HG03460 (cell line): ENCODE measurements at regions not wholly inside any gene's neighbourhood (a gene's known extent, or its start where the extent isn't known, plus 50 kb on each side); places are given as distances from the start of the nearest gene placed in this dataset.

ENCODE experiments used
- ATAC-seq: cut with Tn5 transposase; IDR thresholded peaks from one replicate; pipeline ENCODE4 v1.9.1; 2021; ENCODE audit not compliant: unreplicated experiment

GRCh38 chr10:123450956-123451605, 215.1 kb upstream of the GPR26 start:
- ATAC-seq, result no peak

DNA sequence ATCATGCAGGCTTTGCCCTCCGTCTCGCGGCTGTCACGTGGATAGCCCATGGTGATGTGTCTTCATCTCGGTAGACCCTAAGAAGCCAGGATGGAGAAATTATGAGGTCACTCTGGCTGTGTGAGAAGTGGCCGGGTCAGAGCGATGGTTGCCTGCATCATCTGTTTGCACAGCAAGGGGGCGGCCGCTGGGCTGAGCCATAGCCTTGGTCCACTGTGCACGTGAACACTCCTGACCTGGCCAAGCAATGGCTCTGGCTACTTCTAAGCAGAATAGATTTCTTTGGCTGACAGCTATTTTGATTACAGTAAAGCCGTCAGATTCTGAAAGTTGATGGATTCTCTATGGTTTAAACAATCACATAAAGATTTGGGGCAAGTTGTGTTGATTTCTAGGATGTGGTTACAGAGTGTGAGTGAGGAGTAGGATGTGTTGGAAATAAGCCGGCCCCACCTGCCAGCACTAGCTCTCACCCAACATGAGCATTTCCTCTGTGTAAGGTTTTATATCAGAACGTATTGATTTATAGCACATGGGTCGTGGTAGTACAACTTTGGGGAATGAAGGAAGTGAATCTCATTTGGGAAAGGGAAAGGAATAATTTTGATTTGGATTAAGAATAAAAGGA, 214.4 kb upstream of the GPR26 start:
- no peak for ATAC-seq

- ATAC-seq, result no peak
Measured at GRCh38 chr10:123454987-123455386, 211.2 kb upstream of the GPR26 start.

- no peak for ATAC-seq
Measured at GRCh38 chr10:123455861-123456260, 210.3 kb upstream of the GPR26 start.

- no peak for ATAC-seq
Measured at GRCh38 chr10:123458933-123459332, 207.2 kb upstream of the GPR26 start.

DNA sequence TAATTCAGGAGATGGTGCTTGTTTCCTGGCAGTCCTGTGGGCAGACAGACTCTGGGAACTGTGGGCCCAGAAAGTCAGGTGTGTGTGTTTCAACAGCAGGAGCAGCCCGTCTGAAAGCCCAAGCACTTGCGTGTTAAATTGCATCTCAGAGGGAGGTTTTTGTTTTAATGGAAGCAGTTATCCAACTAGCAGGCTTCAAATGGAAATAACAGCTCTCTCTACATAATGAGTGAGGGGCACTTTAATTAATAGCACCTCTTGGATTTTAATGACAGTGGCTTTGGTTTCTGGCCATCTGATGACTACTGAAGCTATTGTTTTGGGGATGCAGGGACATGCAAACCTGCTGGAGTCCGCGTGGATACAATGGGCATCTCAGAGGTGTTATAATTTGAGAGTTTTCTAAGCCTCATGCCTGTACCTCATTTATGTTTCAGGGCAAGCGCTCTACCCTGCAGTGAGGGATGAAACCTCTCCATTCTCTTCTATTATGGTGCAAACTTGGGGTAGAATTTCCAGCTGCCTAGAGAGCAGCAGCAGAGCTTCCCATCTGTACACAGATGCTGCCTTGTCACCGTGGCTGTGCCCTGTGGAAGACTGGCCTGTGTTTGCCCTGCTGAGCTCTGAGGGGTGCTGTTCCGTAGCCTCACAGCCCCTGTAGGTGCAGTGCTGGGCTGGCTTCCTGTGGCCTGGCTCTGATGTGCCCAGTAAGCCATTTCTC, 206.6 kb upstream of the GPR26 start:
- no peak for ATAC-seq

DNA sequence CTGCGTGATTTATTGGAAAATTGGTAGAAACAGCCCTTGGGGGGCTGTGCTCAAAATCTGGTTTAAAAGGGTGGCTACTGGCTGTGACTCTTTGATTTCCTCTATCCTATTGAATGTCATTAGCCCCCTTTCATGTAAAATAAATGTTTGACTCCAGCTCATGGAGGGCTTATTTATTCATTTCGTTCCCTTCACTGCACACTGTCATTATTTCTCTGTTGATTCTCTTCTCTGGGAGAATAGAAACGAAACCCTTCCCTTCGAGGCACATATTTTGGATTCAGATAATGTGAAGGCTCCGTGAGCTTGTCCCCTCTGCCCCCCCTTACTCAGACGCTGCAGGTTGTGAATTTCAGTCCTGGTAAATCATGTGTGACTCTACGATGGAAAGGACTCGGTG, 203.9 kb upstream of the GPR26 start:
- no peak for ATAC-seq

DNA sequence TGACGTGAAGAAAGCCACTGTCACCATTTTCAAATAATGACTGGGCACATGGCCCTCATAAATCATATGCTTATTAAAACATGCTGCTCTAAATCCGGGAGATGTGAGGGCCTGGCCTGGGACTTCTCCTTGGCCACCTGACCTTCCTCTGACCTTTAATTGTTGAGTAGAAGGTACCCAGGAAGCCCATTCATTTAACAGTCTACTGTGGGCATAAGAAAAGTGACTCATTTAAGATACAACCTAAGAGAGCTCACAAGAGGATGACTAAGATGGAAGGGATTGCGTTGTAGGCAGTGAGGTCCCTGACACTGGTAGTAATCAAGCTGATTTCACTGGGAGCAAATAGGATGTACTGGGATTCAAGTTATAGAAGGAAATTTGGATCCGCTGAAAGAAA, 203.4 kb upstream of the GPR26 start:
- no peak for ATAC-seq

- ATAC-seq, result no peak
Measured at GRCh38 chr10:123463181-123463580, 203.0 kb upstream of the GPR26 start.

- ATAC-seq, result no peak
Measured at GRCh38 chr10:123463698-123464097, 202.5 kb upstream of the GPR26 start.

- ATAC-seq, result no peak
Measured at GRCh38 chr10:123464430-123465323, 201.5 kb upstream of the GPR26 start.

DNA sequence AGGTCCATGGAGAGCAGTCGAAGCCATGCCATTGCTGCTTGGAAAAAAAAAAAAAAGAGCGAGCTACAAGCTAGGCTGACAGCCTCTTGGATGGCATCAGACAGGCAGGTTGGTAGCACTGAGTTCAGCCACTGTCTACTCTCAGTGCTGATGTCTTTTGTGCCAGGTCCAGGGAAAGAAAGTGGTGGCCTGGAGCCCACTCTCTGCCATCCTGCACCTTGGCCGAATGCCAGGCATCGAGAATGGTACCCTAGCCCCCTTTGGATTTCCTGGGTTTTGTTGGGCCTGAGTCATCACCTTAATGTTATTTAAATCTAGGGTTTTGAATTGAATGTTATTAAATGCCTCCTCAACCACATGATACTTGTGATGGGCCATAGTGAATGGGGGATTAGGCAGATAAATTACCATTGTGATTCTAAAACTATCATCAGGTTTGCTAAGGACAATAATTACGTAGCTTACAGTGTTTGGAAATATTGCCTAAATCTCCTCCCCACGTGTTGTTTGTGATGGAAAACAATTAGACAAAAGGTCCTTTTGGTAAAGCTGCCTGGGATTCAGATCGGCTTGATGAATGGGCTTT, 195.7 kb upstream of the GPR26 start:
- ATAC-seq, result no peak

- no peak for ATAC-seq
Measured at GRCh38 chr10:123471811-123472210, 194.3 kb upstream of the GPR26 start.

- no peak for ATAC-seq
Measured at GRCh38 chr10:123472606-123473005, 193.5 kb upstream of the GPR26 start.

- ATAC-seq, result no peak
Measured at GRCh38 chr10:123474700-123475099, 191.5 kb upstream of the GPR26 start.

DNA sequence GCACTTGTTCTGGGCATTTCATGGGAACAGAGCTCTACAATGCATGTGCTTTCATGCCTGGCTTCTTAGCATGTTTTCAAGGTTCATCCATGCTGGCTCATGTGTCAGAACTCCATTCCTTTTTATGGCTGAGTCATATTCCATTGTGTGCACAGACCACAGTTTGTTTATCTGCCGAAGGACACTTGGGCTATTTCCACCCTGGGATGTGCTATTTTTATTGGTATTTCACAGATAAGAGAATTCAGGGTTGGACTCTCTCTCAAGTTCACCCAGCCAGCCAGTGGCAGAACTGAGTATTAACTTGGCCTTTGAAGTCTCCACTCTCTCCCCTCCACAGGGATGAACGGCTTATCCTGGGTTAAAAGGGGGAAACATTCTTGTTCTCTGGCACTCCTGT, 190.7 kb upstream of the GPR26 start:
- no peak for ATAC-seq

DNA sequence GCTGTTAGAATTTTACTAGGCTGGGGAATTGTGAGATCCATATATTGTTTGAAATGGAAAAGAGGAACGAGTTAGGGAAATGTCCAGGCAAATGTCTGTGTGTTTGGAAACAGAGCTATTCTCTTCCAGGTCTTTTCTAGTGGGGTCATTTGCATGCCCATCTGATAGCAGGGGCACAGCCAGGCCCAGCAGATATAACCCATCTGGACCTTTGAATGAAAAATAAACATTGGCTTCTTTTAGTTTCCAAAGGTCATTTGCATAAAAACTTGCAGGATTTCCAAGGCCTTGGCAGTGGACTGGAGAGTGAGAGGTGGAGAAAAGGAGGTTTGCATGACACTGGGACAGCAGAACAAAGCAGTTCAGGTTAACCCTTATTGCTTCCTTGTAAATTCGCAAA, 188.0 kb upstream of the GPR26 start:
- no peak for ATAC-seq

DNA sequence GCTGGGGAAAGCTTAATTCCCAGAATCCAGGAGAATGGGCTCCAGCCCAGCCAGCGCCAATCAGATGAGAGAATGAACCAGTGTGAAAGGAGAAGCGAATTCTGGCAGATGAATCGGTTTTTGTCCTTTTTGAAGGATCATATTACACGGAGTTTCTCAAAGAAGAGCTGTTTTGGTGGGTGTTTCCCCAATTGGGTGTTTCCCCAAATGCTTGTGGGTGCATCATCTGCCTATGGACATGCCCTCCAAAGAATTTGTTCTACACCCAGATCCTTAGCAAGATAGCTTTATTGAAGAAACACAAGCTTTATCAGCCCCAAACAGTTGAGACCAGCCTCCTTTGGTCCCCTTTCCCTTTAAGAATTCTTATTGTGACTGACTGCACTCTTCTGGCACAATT, 186.5 kb upstream of the GPR26 start:
- no peak for ATAC-seq

DNA sequence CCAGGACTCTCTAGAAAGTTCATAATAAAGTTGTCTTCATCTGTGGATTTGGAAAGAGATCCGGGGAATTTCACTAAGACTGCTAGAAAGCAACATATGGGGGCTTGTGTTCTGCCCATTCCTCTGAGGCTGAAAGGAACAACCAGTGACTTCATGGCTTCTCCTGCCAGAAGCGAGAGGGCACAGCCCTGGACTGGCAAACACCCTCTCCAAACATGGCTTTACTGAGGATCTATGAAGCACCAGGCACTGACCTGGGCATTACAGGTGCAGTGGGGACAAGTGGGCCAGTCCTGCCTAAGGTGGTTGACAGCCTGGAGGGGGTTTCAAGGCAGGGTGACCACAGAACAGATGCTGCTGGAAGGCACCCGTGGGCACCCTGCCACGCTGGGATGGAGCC, 185.8 kb upstream of the GPR26 start:
- no peak for ATAC-seq

DNA sequence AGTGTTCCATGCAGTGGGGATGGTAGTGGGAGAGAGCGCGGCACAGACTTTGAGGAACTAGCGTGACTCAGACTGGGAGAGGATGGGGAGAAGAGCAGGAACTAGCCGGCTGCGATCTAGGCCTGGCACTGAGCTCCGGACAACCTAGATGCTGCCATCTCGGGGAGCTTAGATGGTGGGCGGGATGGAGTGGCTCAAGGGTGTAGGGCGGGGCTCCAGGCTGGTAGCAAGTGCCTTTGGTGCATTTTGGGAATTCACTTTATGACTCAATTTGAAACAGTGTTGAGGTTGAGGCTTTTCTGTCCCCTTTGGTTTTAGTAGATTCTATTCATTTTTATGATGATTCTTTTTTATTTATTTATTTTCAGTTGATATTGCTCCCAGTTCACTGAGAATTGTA, 185.3 kb upstream of the GPR26 start:
- ATAC-seq, result no peak

GRCh38 chr10:123484722-123485121, 181.4 kb upstream of the GPR26 start:
- no peak for ATAC-seq
